Esophagus squamous epithelium (tissue), 4 donors: ENCODE measurements at regions not wholly inside any gene's neighbourhood (a gene's known extent, or its start where the extent isn't known, plus 50 kb on each side); places are given as distances from the start of the nearest gene placed in this dataset.

Experiments used
- POLR2A ChIP-seq, 4 donors: fragments of 450-650 bp; IDR thresholded peaks; one replicate each; pipeline ENCODE4 v1.6.1; 2017; ENCODE audit warnings: antibody characterized with exemption in 4 of 4, mild to moderate bottlenecking in 4 of 4, moderate library complexity in 3 of 4
- TF ChIP-seq, protein P1 (sequence below), 6 experiments: fragments of 450-650 bp in 4 of 6; fragments of 200-600 bp in 2 of 6; sonication (generic) in 2 of 6; IDR thresholded peaks; one replicate each; pipeline ENCODE4 v1.5.1; 2016 to 2019; ENCODE audit warnings: antibody characterized with exemption in 6 of 6, mild to moderate bottlenecking in 4 of 6, moderate library complexity in 4 of 6

GRCh38 chrX:76821276-76821675 is 393.8 kb downstream of the MAGEE1 start:
- TF ChIP-seq, protein P1, sequence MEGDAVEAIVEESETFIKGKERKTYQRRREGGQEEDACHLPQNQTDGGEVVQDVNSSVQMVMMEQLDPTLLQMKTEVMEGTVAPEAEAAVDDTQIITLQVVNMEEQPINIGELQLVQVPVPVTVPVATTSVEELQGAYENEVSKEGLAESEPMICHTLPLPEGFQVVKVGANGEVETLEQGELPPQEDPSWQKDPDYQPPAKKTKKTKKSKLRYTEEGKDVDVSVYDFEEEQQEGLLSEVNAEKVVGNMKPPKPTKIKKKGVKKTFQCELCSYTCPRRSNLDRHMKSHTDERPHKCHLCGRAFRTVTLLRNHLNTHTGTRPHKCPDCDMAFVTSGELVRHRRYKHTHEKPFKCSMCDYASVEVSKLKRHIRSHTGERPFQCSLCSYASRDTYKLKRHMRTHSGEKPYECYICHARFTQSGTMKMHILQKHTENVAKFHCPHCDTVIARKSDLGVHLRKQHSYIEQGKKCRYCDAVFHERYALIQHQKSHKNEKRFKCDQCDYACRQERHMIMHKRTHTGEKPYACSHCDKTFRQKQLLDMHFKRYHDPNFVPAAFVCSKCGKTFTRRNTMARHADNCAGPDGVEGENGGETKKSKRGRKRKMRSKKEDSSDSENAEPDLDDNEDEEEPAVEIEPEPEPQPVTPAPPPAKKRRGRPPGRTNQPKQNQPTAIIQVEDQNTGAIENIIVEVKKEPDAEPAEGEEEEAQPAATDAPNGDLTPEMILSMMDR (IDR thresholded peaks at IDR 0.05) = no peak
- TF ChIP-seq POLR2A (IDR thresholded peaks at IDR 0.05) = no peak
